OCI-LY7 (cell line): ENCODE measurements at regions not wholly inside any gene's neighbourhood (a gene's known extent, or its start where the extent isn't known, plus 50 kb on each side); places are given as distances from the start of the nearest gene placed in this dataset.

ENCODE experiments used
- BruUV-seq: library from RNA; stranded (reverse); fragments of 400-500 nt; replicated peaks from 2 replicates; lab custom pipeline; 2021; lab: Mats Ljungman, UMichigan
- CTCF ChIA-PET: fragments of 300-600 bp; sonication (Branson Sonifier 250); formaldehyde crosslinking; loops from one replicate; lab custom pipeline; 2022; ENCODE audit warnings: antibody characterized with exemption; ENCODE audit not compliant: unreplicated experiment; lab: Charles Lee
- POLR2A ChIA-PET: fragments of 300-600 bp; sonication (Branson Sonifier 250); formaldehyde crosslinking; loops from one replicate; lab custom pipeline; 2022; ENCODE audit warnings: antibody characterized with exemption; lab: Charles Lee
- DNase-seq: peaks from one replicate; pipeline ENCODE4 v3.0.0-alpha.2; 2015; ENCODE audit warnings: low spot score
- H2AFZ ChIP-seq: fragments of 200-600 bp; sonication (generic), shearing (Covaris generic); 2 replicates; pipeline ENCODE4 v1.6.1; 2014; ENCODE audit warnings: mild to moderate bottlenecking, antibody characterized with exemption, low read length, moderate library complexity
- H3K27ac ChIP-seq: fragments of 200-600 bp; sonication (generic); 2 replicates; pipeline ENCODE4 v1.5.1; 2014; ENCODE audit warnings: mixed run types, low read depth, mild to moderate bottlenecking, moderate library complexity, low read length, inconsistent platforms; ENCODE audit not compliant: poor library complexity, severe bottlenecking
- H3K36me3 ChIP-seq: fragments of 200-600 bp; sonication (generic); 2 replicates; pipeline ENCODE4 v1.6.1; 2014; ENCODE audit warnings: mild to moderate bottlenecking, antibody characterized with exemption, low read length, moderate library complexity, mixed read lengths; ENCODE audit not compliant: insufficient read depth
- H3K4me1 ChIP-seq: fragments of 200-600 bp; sonication (generic); 2 replicates; pipeline ENCODE4 v1.5.1; 2014; ENCODE audit warnings: mild to moderate bottlenecking, low read length; ENCODE audit not compliant: insufficient read depth, poor library complexity, severe bottlenecking
- H3K4me2 ChIP-seq: fragments of 200-600 bp; sonication (generic); 2 replicates; pipeline ENCODE4 v1.6.1; 2014; ENCODE audit warnings: mild to moderate bottlenecking, low read length
- H3K4me3 ChIP-seq: fragments of 200-600 bp; sonication (generic); 2 replicates; pipeline ENCODE4 v1.5.1; 2014; ENCODE audit warnings: mild to moderate bottlenecking, low read depth, low read length; ENCODE audit not compliant: poor library complexity, severe bottlenecking
- H3K79me2 ChIP-seq: fragments of 200-600 bp; sonication (generic); 2 replicates; pipeline ENCODE4 v1.6.1; 2016; ENCODE audit warnings: low read depth, mild to moderate bottlenecking, low read length, moderate library complexity, mixed read lengths; ENCODE audit not compliant: insufficient read depth
- H3K9me2 ChIP-seq: fragments of 200-600 bp; sonication (generic); 2 replicates; pipeline ENCODE4 v1.6.1; 2016; ENCODE audit warnings: mild to moderate bottlenecking, low read length, mixed read lengths; ENCODE audit not compliant: insufficient read depth
- H3K9me3 ChIP-seq: fragments of 200-600 bp; sonication (generic); 2 replicates; pipeline ENCODE4 v1.6.1; 2014; ENCODE audit warnings: mild to moderate bottlenecking, mixed run types, low read length, mixed read lengths
- H4K20me1 ChIP-seq: fragments of 200-600 bp; sonication (generic); 2 replicates; pipeline ENCODE4 v1.6.1; 2014; ENCODE audit warnings: mild to moderate bottlenecking, antibody characterized with exemption, low read length, moderate library complexity, mixed read lengths; ENCODE audit not compliant: insufficient read depth
- CTCF ChIP-seq: fragments of 200-600 bp; sonication (generic); conservative IDR thresholded peaks from 2 replicates; pipeline ENCODE4 v1.5.1; 2014; ENCODE audit warnings: mild to moderate bottlenecking, antibody characterized with exemption, low read length, moderate library complexity, mixed read lengths
- EZH2phosphoT487 ChIP-seq: fragments of 200-600 bp; sonication (generic); IDR thresholded peaks from 2 replicates; pipeline ENCODE4 v1.6.1; 2018; ENCODE audit warnings: low read depth, borderline replicate concordance, mild to moderate bottlenecking, mixed run types, antibody characterized with exemption, low read length, moderate library complexity, mixed read lengths
- intact Hi-C: fragments of 100-400 bp; cut with micrococcal nuclease; formaldehyde crosslinking; loops from one replicate; pipeline ENCODE4 v1.10.0; 2022; ENCODE audit not compliant: unreplicated experiment

- no peak overlapping the region for H3K4me3 ChIP-seq
- H3K4me1 ChIP-seq, result no peaks in the 10 kb centered on the region
- no peaks in the 10 kb centered on the region for H3K36me3 ChIP-seq
- no peaks in the 10 kb centered on the region for H3K79me2 ChIP-seq
- DNase-seq, result no peak
- no peak overlapping the region for H3K4me2 ChIP-seq
- H3K27ac ChIP-seq, result no peak overlapping the region
- no TSS peak for BruUV-seq
- H4K20me1 ChIP-seq, result no peaks in the 10 kb centered on the region
- TF ChIP-seq EZH2phosphoT487, result no peak
- TF ChIP-seq CTCF, result no peak
- H3K9me3 ChIP-seq, result no peaks in the 10 kb centered on the region
- intact Hi-C loops, result no loop called here
- no peaks in the 10 kb centered on the region for H3K9me2 ChIP-seq
- no peak overlapping the region for H2AFZ ChIP-seq
- POLR2A ChIA-PET, result no interaction called here
- CTCF ChIA-PET, result no interaction called here
These were observed 168.0 kb upstream of the TBX3 start for GRCh38 chr12:114851981-114852380.

- TF ChIP-seq CTCF (no peak), EZH2phosphoT487 (no peak)
- no peak for DNase-seq
- Histone ChIP-seq H3K9me3 (no peaks in the 10 kb centered on the region), H3K79me2 (no peaks in the 10 kb centered on the region), H4K20me1 (no peaks in the 10 kb centered on the region), H3K4me1 (no peaks in the 10 kb centered on the region), H2AFZ (no peak overlapping the region), H3K4me3 (no peak overlapping the region), H3K9me2 (no peaks in the 10 kb centered on the region), H3K27ac (no peak overlapping the region), H3K4me2 (no peak overlapping the region), H3K36me3 (no peaks in the 10 kb centered on the region)
- intact Hi-C loops, result no loop called here
- ChIA-PET POLR2A (no interaction called here), CTCF (no interaction called here)
- BruUV-seq, result no TSS peak
These were observed 166.8 kb upstream of the TBX3 start for GRCh38 chr12:114850661-114851275.

- H3K4me3 ChIP-seq, result no peak overlapping the region
- H3K4me1 ChIP-seq, result no peaks in the 10 kb centered on the region
- CTCF ChIA-PET, result no interaction called here
- H4K20me1 ChIP-seq, result no peaks in the 10 kb centered on the region
- no peak for TF ChIP-seq CTCF
- no peak for TF ChIP-seq EZH2phosphoT487
- no peaks in the 10 kb centered on the region for H3K9me3 ChIP-seq
- no peaks in the 10 kb centered on the region for H3K9me2 ChIP-seq
- DNase-seq, result no peak
- intact Hi-C loops, result no loop called here
- H2AFZ ChIP-seq, result no peak overlapping the region
- H3K27ac ChIP-seq, result no peak overlapping the region
- no peak overlapping the region for H3K4me2 ChIP-seq
- H3K79me2 ChIP-seq, result no peaks in the 10 kb centered on the region
- POLR2A ChIA-PET, result no interaction called here
- no TSS peak for BruUV-seq
- H3K36me3 ChIP-seq, result no peaks in the 10 kb centered on the region
These were observed 164.7 kb upstream of the TBX3 start for GRCh38 chr12:114848666-114849065.
